ENCODE measurements at regions not wholly inside any gene's neighbourhood (a gene's known extent, or its start where the extent isn't known, plus 50 kb on each side); places are given as distances from the start of the nearest gene placed in this dataset.

GRCh38 chr4:186814535-186815070 lies 90.9 kb upstream of the FAT1 start:
- TF ChIP-seq CTCF (tag by site-specific recombination; IDR thresholded peaks at IDR 0.05) (no peak), ZNF274 (IDR thresholded peaks at IDR 0.05; ENCODE audit: low read length) (no peak), ZNF274 (tag by site-specific recombination; IDR thresholded peaks at IDR 0.05; ENCODE audit: borderline replicate concordance) (no peak), ZNF146 (tag by site-specific recombination; IDR thresholded peaks at IDR 0.05) (no peak), KLF1 (tag by site-specific recombination; IDR thresholded peaks at IDR 0.05) (no peak), ZNF280D (tag by site-specific recombination; IDR thresholded peaks at IDR 0.05) (no peak), PRDM10 (tag by site-specific recombination; IDR thresholded peaks at IDR 0.05) (no peak), ZNF2 (tag by site-specific recombination; IDR thresholded peaks at IDR 0.05) (no peak), ZNF302 (tag by site-specific recombination; IDR thresholded peaks at IDR 0.05; ENCODE audit: low read depth) (no peak), HOXA7 (CRISPR knock-in tag; IDR thresholded peaks at IDR 0.05; ENCODE audit: borderline replicate concordance) (no peak), BCL11A (tag by site-specific recombination; IDR thresholded peaks at IDR 0.05; ENCODE audit: low read depth) (no peak), PRDM1 (tag by site-specific recombination; IDR thresholded peaks at IDR 0.05) (no peak), ZBTB1 (tag by site-specific recombination; IDR thresholded peaks at IDR 0.05) (no peak), ZNF585B (tag by site-specific recombination; IDR thresholded peaks at IDR 0.05) (no peak)

Data from HEK293 (cell line).